ENCODE measurements at regions not wholly inside any gene's neighbourhood (a gene's known extent, or its start where the extent isn't known, plus 50 kb on each side); places are given as distances from the start of the nearest gene placed in this dataset.

DNA sequence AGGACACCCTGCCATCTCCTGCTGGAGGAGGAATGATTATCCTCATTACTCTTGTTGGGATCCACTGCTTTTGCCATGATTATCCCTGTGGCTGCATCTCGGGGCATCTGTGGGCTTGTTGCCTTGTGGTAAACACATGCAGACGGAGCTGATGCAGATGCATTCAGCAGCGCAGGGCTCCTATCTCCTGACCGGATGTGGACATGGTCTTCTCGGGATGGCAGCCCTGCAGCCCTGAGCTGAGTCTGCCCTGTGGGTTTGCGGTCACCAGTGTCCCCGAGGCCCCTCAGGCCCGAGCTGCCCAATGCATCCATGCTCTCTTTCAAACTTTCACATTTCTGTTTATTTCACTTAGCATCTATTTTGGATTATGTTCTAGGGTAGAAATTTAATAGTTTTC, 250.4 kb upstream of the IRX1 start:
- no peak for DNase-seq (ENCODE audit: low read depth, low spot score)
- Histone ChIP-seq H3K36me3 (ENCODE audit: control insufficient read depth, insufficient read depth, low read length) (no peaks in the 10 kb centered on the region; the same call in 1 of the 2 replicates), H3K27ac (ENCODE audit: low read length) (no peak overlapping the region), H3K27me3 (ENCODE audit: control insufficient read depth, insufficient read depth, low read length) (no peaks in the 10 kb centered on the region), H3K4me3 (ENCODE audit: low read length) (no peak overlapping the region), H3K9me3 (ENCODE audit: control insufficient read depth, insufficient read depth, low read length) (no peaks in the 10 kb centered on the region), H3K4me1 (ENCODE audit: control insufficient read depth, insufficient read depth, low read length) (no peaks in the 10 kb centered on the region)
- no CpG with 5 or more reads among the region's 8 CpGs for WGBS (ENCODE audit: insufficient coverage, insufficient read length)

DNA sequence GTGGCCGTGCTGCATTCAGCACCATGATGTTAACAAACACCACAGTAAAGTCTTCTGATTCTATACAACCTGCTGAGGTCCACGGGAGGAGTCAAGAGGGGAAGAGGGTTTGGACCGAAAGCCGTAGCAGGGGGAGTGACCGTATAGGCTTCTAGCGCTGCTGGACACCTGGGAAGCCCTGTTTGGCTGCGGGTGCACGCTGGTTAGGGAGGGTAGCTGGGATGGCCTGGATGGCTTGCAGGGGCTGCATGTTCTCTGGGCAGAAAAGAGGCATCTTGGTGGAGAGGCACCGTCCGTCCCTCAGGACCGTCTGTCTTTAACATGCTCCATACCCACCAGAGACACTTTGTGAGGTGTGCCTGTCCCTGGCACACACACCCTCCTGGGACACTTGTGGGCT, 251.0 kb upstream of the IRX1 start:
- no peak for DNase-seq (ENCODE audit: low read depth, low spot score)
- WGBS (ENCODE audit: insufficient coverage, insufficient read length), result no CpG with 5 or more reads among the region's 11 CpGs
- Histone ChIP-seq H3K9me3 (ENCODE audit: control insufficient read depth, insufficient read depth, low read length) (no peaks in the 10 kb centered on the region), H3K27me3 (ENCODE audit: control insufficient read depth, insufficient read depth, low read length) (no peaks in the 10 kb centered on the region), H3K27ac (ENCODE audit: low read length) (no peak overlapping the region), H3K36me3 (ENCODE audit: control insufficient read depth, insufficient read depth, low read length) (no peaks in the 10 kb centered on the region; the same call in 1 of the 2 replicates), H3K4me1 (ENCODE audit: control insufficient read depth, insufficient read depth, low read length) (no peaks in the 10 kb centered on the region), H3K4me3 (ENCODE audit: low read length) (no peak overlapping the region)

DNA sequence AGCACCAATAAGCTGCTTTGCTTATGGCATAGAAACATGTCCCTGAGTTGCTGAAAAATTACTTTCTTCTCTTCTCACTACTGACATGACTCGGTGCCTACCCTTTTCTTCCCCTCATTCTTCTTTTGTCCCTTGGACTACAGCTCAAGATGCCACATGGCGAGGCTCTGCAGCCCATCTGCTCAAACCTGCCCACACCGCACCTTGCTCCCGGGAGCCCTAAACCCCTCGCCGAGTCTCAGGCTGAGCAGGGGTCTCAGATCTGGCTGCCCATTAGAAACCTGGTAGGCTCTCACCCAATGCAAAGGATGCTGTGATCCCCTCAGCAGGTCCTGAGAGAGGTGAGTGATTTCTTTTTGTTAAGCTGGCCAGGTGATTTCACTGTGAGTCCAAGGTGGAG, 251.7 kb upstream of the IRX1 start:
- DNase-seq (ENCODE audit: low read depth, low spot score), result no peak
- Histone ChIP-seq H3K4me3 (ENCODE audit: low read length) (no peak overlapping the region), H3K9me3 (ENCODE audit: control insufficient read depth, insufficient read depth, low read length) (no peaks in the 10 kb centered on the region), H3K36me3 (ENCODE audit: control insufficient read depth, insufficient read depth, low read length) (no peaks in the 10 kb centered on the region; the same call in 1 of the 2 replicates), H3K27ac (ENCODE audit: low read length) (no peak overlapping the region), H3K27me3 (ENCODE audit: control insufficient read depth, insufficient read depth, low read length) (no peaks in the 10 kb centered on the region), H3K4me1 (ENCODE audit: control insufficient read depth, insufficient read depth, low read length) (no peaks in the 10 kb centered on the region)
- no CpG with 5 or more reads among the region's 6 CpGs for WGBS (ENCODE audit: insufficient coverage, insufficient read length)

- no peaks in the 10 kb centered on the region for H3K4me1 ChIP-seq (ENCODE audit: control insufficient read depth, insufficient read depth, low read length)
- WGBS (ENCODE audit: insufficient coverage, insufficient read length), result no CpG with 5 or more reads among the region's 5 CpGs
- DNase-seq (ENCODE audit: low read depth, low spot score), result no peak
- H3K27me3 ChIP-seq (ENCODE audit: control insufficient read depth, insufficient read depth, low read length), result no peaks in the 10 kb centered on the region
- H3K36me3 ChIP-seq (ENCODE audit: control insufficient read depth, insufficient read depth, low read length), result no peaks in the 10 kb centered on the region; the same call in 1 of the 2 replicates
- H3K9me3 ChIP-seq (ENCODE audit: control insufficient read depth, insufficient read depth, low read length), result no peaks in the 10 kb centered on the region
- H3K4me3 ChIP-seq (ENCODE audit: low read length), result no peak overlapping the region
- H3K27ac ChIP-seq (ENCODE audit: low read length), result no peak overlapping the region
Observed at GRCh38 chr5:3343211-3343610, 252.4 kb upstream of the IRX1 start.

- Histone ChIP-seq H3K4me1 (ENCODE audit: control insufficient read depth, insufficient read depth, low read length) (no peaks in the 10 kb centered on the region), H3K36me3 (ENCODE audit: control insufficient read depth, insufficient read depth, low read length) (no peaks in the 10 kb centered on the region; the same call in 1 of the 2 replicates), H3K4me3 (ENCODE audit: low read length) (no peak overlapping the region), H3K9me3 (ENCODE audit: control insufficient read depth, insufficient read depth, low read length) (no peaks in the 10 kb centered on the region), H3K27ac (ENCODE audit: low read length) (no peak overlapping the region), H3K27me3 (ENCODE audit: control insufficient read depth, insufficient read depth, low read length) (no peaks in the 10 kb centered on the region)
- no peak for DNase-seq (ENCODE audit: low read depth, low spot score)
- WGBS (ENCODE audit: insufficient coverage, insufficient read length), result no CpG with 5 or more reads among the region's 18 CpGs
Observed at GRCh38 chr5:3342271-3343100, 253.1 kb upstream of the IRX1 start.

DNA sequence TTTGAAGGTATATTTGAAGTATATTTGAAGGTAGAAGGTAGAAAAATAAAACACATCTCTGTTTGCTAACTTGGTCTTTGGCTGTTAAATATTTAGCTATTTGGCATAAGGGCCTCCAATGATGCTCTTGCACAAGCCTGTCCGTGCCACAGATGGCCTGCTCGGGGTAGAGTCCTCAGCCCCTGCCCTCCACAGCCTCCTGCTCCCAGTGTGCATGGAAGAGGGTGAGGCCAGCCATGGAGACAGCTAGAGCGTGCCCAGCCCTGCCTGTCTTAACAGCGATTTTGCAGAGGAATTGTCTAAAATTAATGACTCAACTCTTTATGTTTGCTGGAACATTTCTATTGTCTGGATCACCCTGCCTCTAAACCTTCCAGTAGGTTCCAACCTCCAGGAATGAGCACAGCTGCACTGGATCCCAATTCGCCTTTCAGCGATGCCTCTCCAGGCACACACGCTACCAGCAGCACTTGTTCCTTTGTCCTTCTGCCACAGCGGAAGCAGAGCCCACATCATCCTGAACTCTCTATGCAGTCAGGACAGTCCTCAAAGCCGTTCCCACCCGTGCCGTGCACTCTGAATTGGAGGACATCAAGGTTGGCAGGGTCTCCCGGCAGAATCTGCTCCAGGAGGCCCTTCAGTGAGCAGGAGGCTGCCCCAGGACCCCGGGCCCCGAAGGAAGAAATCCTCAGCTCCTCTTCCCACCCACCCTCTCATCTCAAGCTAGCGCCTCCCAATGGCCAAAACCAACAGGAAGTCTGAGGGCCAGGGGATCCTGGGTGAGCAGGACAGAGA, 254.0 kb upstream of the IRX1 start:
- H3K4me3 ChIP-seq (ENCODE audit: low read length), result no peak overlapping the region
- H3K27ac ChIP-seq (ENCODE audit: low read length), result no peak overlapping the region
- no peaks in the 10 kb centered on the region for H3K27me3 ChIP-seq (ENCODE audit: control insufficient read depth, insufficient read depth, low read length)
- no peaks in the 10 kb centered on the region; the same call in 1 of the 2 replicates for H3K36me3 ChIP-seq (ENCODE audit: control insufficient read depth, insufficient read depth, low read length)
- no peaks in the 10 kb centered on the region for H3K4me1 ChIP-seq (ENCODE audit: control insufficient read depth, insufficient read depth, low read length)
- no CpG with 5 or more reads among the region's 15 CpGs for WGBS (ENCODE audit: insufficient coverage, insufficient read length)
- H3K9me3 ChIP-seq (ENCODE audit: control insufficient read depth, insufficient read depth, low read length), result no peaks in the 10 kb centered on the region
- no peak for DNase-seq (ENCODE audit: low read depth, low spot score)

DNA sequence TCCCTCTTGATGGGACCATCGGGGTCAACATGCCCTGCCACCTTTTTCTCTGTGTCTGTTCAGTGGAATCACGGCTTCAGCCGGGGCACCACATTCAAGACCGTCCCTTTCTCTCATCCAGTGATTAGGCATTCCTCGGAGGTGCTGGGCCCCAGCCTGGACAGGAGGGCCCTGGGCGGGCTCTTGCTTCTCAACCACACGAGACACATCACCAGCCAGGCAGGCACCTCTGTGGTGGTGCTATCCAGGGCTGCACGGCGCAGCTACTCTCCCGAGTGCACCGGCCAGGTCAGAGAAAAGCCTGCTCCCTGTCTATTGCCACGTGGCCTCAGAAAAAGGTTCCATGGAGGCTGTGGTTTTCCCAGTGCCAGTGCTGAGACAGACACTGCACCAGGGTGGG, 255.2 kb upstream of the IRX1 start:
- Histone ChIP-seq H3K36me3 (ENCODE audit: control insufficient read depth, insufficient read depth, low read length) (no peaks in the 10 kb centered on the region), H3K4me1 (ENCODE audit: control insufficient read depth, insufficient read depth, low read length) (no peaks in the 10 kb centered on the region), H3K9me3 (ENCODE audit: control insufficient read depth, insufficient read depth, low read length) (no peaks in the 10 kb centered on the region), H3K27ac (ENCODE audit: low read length) (no peak overlapping the region), H3K27me3 (ENCODE audit: control insufficient read depth, insufficient read depth, low read length) (no peaks in the 10 kb centered on the region), H3K4me3 (ENCODE audit: low read length) (no peak overlapping the region)
- no peak for DNase-seq (ENCODE audit: low read depth, low spot score)
- WGBS (ENCODE audit: insufficient coverage, insufficient read length), result no CpG with 5 or more reads among the region's 12 CpGs

- no CpG with 5 or more reads among the region's 10 CpGs for WGBS (ENCODE audit: insufficient coverage, insufficient read length)
- DNase-seq (ENCODE audit: low read depth, low spot score), result no peak
- Histone ChIP-seq H3K4me3 (ENCODE audit: low read length) (no peak overlapping the region), H3K27ac (ENCODE audit: low read length) (no peak overlapping the region), H3K36me3 (ENCODE audit: control insufficient read depth, insufficient read depth, low read length) (no peaks in the 10 kb centered on the region), H3K27me3 (ENCODE audit: control insufficient read depth, insufficient read depth, low read length) (no peaks in the 10 kb centered on the region), H3K4me1 (ENCODE audit: control insufficient read depth, insufficient read depth, low read length) (no peaks in the 10 kb centered on the region), H3K9me3 (ENCODE audit: control insufficient read depth, insufficient read depth, low read length) (no peaks in the 10 kb centered on the region)
Observed at GRCh38 chr5:3339798-3340115, 255.9 kb upstream of the IRX1 start.

DNA sequence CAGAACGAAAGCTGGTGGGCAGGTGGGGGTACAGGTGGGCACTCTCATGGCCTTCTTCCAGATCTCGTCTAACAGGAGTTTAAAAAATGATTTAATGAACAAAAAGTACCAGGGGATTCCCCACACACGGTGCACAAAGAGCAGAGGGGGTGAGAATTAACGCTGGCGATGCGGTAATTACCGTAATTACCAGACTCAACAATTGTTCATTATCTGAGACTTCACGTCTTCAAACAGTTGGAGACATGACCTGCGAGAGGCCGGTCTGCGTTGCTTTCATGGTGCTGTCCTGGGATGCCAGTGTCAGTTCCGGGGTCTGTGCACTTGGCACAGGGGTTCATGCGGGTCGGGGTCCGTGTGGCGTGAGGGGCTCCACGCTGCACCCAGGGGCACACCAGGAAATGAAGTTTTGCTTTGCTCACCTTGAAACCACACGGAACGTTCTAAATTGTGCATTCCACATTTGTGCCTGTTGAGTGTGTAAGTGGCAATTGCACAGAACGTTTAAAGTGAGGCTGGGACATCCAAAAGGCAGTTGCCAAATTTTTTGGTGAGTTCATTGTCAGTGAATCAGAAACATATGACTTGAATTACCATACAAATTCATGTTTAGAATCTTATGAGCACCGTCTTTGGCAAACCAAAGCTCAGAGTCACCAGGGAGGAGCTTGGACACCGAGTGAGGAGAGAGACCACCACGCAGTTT, 256.4 kb upstream of the IRX1 start:
- no peak for DNase-seq (ENCODE audit: low read depth, low spot score)
- no peak overlapping the region for H3K4me3 ChIP-seq (ENCODE audit: low read length)
- H3K27me3 ChIP-seq (ENCODE audit: control insufficient read depth, insufficient read depth, low read length), result no peaks in the 10 kb centered on the region
- WGBS (ENCODE audit: insufficient coverage, insufficient read length), result no CpG with 5 or more reads among the region's 23 CpGs
- no peaks in the 10 kb centered on the region for H3K4me1 ChIP-seq (ENCODE audit: control insufficient read depth, insufficient read depth, low read length)
- H3K36me3 ChIP-seq (ENCODE audit: control insufficient read depth, insufficient read depth, low read length), result no peaks in the 10 kb centered on the region
- no peaks in the 10 kb centered on the region for H3K9me3 ChIP-seq (ENCODE audit: control insufficient read depth, insufficient read depth, low read length)
- no peak overlapping the region for H3K27ac ChIP-seq (ENCODE audit: low read length)

DNA sequence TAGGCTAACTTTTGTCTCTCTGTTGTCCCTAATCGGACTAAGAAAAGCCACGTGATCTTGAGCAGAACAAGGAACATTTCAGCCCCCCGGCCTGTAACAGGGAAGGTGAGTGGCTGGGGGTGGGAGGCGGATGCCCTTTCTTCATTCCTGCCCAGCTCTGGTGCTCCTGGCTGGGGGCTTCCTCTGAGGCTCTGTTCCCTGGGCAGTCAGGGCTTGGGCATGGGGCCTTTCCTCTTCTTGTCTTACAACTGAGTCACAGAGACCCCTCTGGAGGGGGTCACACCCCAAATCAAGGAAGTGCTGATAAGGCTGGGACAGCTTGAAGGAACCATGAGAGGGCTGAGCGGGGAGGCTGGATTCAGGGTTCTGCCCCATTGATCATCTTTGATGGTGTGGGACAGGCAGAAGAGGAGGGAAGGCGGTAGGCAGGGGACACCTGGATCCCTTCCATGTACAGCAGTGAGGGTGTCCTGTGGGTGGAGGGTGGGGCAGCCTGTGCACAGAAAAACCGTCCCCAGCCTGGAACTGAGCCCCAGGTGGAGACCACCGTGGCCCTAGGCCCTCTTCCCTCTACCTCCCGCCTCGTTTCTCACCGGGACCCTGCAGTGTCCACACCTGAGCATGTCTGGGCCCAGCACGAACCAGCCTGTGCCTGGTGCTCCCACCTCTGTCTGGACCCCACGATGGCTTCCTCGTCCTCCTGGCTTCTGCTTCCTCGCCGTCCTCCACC, 257.7 kb upstream of the IRX1 start:
- H3K4me3 ChIP-seq (ENCODE audit: low read length), result no peak overlapping the region
- no peak for DNase-seq (ENCODE audit: low read depth, low spot score)
- H3K36me3 ChIP-seq (ENCODE audit: control insufficient read depth, insufficient read depth, low read length), result no peaks in the 10 kb centered on the region
- H3K27ac ChIP-seq (ENCODE audit: low read length), result no peak overlapping the region
- H3K9me3 ChIP-seq (ENCODE audit: control insufficient read depth, insufficient read depth, low read length), result no peaks in the 10 kb centered on the region
- WGBS (ENCODE audit: insufficient coverage, insufficient read length), result no CpG with 5 or more reads among the region's 16 CpGs
- no peaks in the 10 kb centered on the region for H3K27me3 ChIP-seq (ENCODE audit: control insufficient read depth, insufficient read depth, low read length)
- no peaks in the 10 kb centered on the region for H3K4me1 ChIP-seq (ENCODE audit: control insufficient read depth, insufficient read depth, low read length)

Data from iPS DF 6.9 (cell line).